ENCODE measurements at regions not wholly inside any gene's neighbourhood (a gene's known extent, or its start where the extent isn't known, plus 50 kb on each side); places are given as distances from the start of the nearest gene placed in this dataset.

GRCh38 chr15:37361621-37362020, 261.3 kb upstream of the MEIS2 start:
- no peaks in the 10 kb centered on the region for H3K4me1 ChIP-seq
- H3K4me3 ChIP-seq: no peak overlapping the region
- no peak for DNase-seq
- no peaks in the 10 kb centered on the region for H3K27me3 ChIP-seq
- TF ChIP-seq, protein P1, sequence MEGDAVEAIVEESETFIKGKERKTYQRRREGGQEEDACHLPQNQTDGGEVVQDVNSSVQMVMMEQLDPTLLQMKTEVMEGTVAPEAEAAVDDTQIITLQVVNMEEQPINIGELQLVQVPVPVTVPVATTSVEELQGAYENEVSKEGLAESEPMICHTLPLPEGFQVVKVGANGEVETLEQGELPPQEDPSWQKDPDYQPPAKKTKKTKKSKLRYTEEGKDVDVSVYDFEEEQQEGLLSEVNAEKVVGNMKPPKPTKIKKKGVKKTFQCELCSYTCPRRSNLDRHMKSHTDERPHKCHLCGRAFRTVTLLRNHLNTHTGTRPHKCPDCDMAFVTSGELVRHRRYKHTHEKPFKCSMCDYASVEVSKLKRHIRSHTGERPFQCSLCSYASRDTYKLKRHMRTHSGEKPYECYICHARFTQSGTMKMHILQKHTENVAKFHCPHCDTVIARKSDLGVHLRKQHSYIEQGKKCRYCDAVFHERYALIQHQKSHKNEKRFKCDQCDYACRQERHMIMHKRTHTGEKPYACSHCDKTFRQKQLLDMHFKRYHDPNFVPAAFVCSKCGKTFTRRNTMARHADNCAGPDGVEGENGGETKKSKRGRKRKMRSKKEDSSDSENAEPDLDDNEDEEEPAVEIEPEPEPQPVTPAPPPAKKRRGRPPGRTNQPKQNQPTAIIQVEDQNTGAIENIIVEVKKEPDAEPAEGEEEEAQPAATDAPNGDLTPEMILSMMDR (IDR thresholded peaks at IDR 0.05): no peak
- TF ChIP-seq POLR2A (IDR thresholded peaks at IDR 0.05): no peak
- no peak overlapping the region for H3K27ac ChIP-seq
- intact Hi-C loops (cut with DNase I; ENCODE audit: low total_unique reads): no loop called here
- 75 to 76% methylated on average over 4 of the region's 4 CpGs for WGBS, 2 donors
- H3K9me3 ChIP-seq: no peaks in the 10 kb centered on the region
- H3K36me3 ChIP-seq (ENCODE audit: low read depth, missing control alignments): no peaks in the 10 kb centered on the region

DNA sequence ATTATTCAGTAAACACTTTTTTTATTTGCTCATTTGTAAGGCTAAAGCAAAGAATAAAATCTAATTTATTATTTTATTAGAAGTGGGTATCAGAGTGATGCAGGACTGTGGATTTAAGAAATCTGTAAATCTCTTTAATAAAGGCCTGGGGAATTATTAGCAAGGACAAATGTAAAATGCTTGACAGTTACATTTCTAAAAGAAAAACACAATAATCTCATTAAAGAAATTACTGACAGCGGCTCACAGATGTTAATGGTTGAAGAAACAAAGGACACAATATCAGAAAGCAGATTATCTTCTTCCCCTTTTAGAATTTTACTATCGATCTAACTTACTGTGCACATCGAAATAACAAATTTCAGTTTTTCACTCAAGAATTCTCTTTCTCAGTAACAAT, 262.1 kb upstream of the MEIS2 start:
- H3K4me3 ChIP-seq: no peak overlapping the region
- 85 to 89% methylated on average over 3 of the region's 3 CpGs for WGBS, 2 donors
- no peaks in the 10 kb centered on the region for H3K9me3 ChIP-seq
- no peaks in the 10 kb centered on the region for H3K27me3 ChIP-seq
- intact Hi-C loops (cut with DNase I; ENCODE audit: low total_unique reads): no loop called here
- no peak for TF ChIP-seq POLR2A (IDR thresholded peaks at IDR 0.05)
- TF ChIP-seq, protein P1 (IDR thresholded peaks at IDR 0.05): no peak
- H3K36me3 ChIP-seq (ENCODE audit: low read depth, missing control alignments): no peaks in the 10 kb centered on the region
- DNase-seq: no peak
- H3K27ac ChIP-seq: no peak overlapping the region
- no peaks in the 10 kb centered on the region for H3K4me1 ChIP-seq

GRCh38 chr15:37368961-37369360, 268.6 kb upstream of the MEIS2 start:
- Histone ChIP-seq H3K36me3 (ENCODE audit: low read depth, missing control alignments) (no peaks in the 10 kb centered on the region), H3K27ac (no peak overlapping the region), H3K27me3 (no peaks in the 10 kb centered on the region), H3K4me1 (no peaks in the 10 kb centered on the region), H3K9me3 (no peaks in the 10 kb centered on the region), H3K4me3 (no peak overlapping the region)
- TF ChIP-seq, protein P1 (IDR thresholded peaks at IDR 0.05): no peak
- TF ChIP-seq POLR2A (IDR thresholded peaks at IDR 0.05): no peak
- no peak for DNase-seq
- intact Hi-C loops (cut with DNase I; ENCODE audit: low total_unique reads): no loop called here
- WGBS, 2 donors: 76 to 78% methylated on average over 4 of the region's 4 CpGs

DNA sequence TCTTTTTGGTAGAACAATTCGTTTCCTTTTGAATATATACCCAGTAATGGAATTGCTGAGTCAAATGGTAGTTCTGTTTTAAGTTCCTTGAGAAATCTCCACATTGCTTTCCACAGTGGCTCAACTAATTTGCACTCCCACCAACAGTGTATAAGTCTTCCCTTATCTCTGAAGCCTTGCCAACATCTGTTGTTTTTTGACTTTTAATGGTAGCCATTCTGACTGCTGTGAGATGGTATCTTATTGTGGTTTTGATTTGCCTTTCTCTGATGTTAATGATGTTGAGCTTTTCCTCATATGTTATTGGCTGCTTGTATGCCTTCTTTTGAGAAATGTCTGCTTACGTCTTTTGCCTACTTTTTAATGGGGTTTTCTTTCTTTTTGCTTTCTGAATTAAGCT, 270.6 kb upstream of the MEIS2 start:
- DNase-seq: no peak
- intact Hi-C loops (cut with DNase I; ENCODE audit: low total_unique reads): no loop called here
- Histone ChIP-seq H3K4me1 (no peaks in the 10 kb centered on the region), H3K4me3 (no peak overlapping the region), H3K36me3 (ENCODE audit: low read depth, missing control alignments) (no peaks in the 10 kb centered on the region), H3K27me3 (no peaks in the 10 kb centered on the region), H3K27ac (no peak overlapping the region), H3K9me3 (no peaks in the 10 kb centered on the region)
- no peak for TF ChIP-seq POLR2A (IDR thresholded peaks at IDR 0.05)
- TF ChIP-seq, protein P1 (IDR thresholded peaks at IDR 0.05): no peak
- 76 to 81% methylated on average over 2 of the region's 2 CpGs for WGBS, 2 donors

- no peaks in the 10 kb centered on the region for H3K36me3 ChIP-seq (ENCODE audit: low read depth, missing control alignments)
- H3K4me3 ChIP-seq: no peak overlapping the region
- 37 to 39% methylated on average over 6 of the region's 6 CpGs for WGBS, 2 donors
- no peaks in the 10 kb centered on the region for H3K27me3 ChIP-seq
- intact Hi-C loops (cut with DNase I; ENCODE audit: low total_unique reads): no loop called here
- no peaks in the 10 kb centered on the region for H3K4me1 ChIP-seq
- no peaks in the 10 kb centered on the region for H3K9me3 ChIP-seq
- DNase-seq: no peak
- TF ChIP-seq POLR2A (IDR thresholded peaks at IDR 0.05): no peak
- TF ChIP-seq, protein P1 (IDR thresholded peaks at IDR 0.05): no peak
- H3K27ac ChIP-seq: no peak overlapping the region
These were observed 271.7 kb upstream of the MEIS2 start for GRCh38 chr15:37372064-37372463.

All from testis (tissue), 2 donors.